AG04450 (cell line): ENCODE measurements at regions not wholly inside any gene's neighbourhood (a gene's known extent, or its start where the extent isn't known, plus 50 kb on each side); places are given as distances from the start of the nearest gene placed in this dataset.

Source experiments
- CTCF ChIA-PET: fragments of 300-600, 350-600 bp; formaldehyde crosslinking; extraction: SDS; loops from one replicate; lab custom pipeline; 2022; ENCODE audit warnings: antibody characterized with exemption, inconsistent platforms; lab: Charles Lee
- POLR2A ChIA-PET: fragments of 350-600 bp; formaldehyde crosslinking; extraction: SDS; loops from one replicate; lab custom pipeline; 2021; ENCODE audit warnings: antibody characterized with exemption, inconsistent platforms; lab: Yijun Ruan, JAX
- DNase-seq: peaks from one replicate; pipeline ENCODE4 v3.0.0-alpha.2; 2011; ENCODE audit warnings: low read depth, low spot score
- H3K27ac ChIP-seq: one replicate; pipeline ENCODE4 v1.5.1; 2012; ENCODE audit warnings: low read depth, low read length, control low read depth
- H3K27me3 ChIP-seq: one replicate; pipeline ENCODE4 v1.6.0; 2012; ENCODE audit warnings: low read length; ENCODE audit not compliant: control insufficient read depth, insufficient read depth
- H3K4me3 ChIP-seq: 2 replicates; pipeline ENCODE4 v1.5.1; 2011; ENCODE audit warnings: mild to moderate bottlenecking, low read depth, low read length, control low read depth
- H3K9me3 ChIP-seq: 2 replicates; pipeline ENCODE4 v1.5.1; 2012; ENCODE audit warnings: low read length; ENCODE audit not compliant: control insufficient read depth, insufficient read depth
- CTCF ChIP-seq: IDR thresholded peaks from 2 replicates; pipeline ENCODE4 v1.5.1; 2011; ENCODE audit warnings: low read depth, low read length, control low read depth, inconsistent platforms

GRCh38 chr5:51095486-51095885, 287.8 kb upstream of the ISL1 start:
- ChIA-PET CTCF (no interaction called here), POLR2A (no interaction called here)
- Histone ChIP-seq H3K4me3 (no peak overlapping the region), H3K27me3 (no peaks in the 10 kb centered on the region), H3K9me3 (peaks cover 3% of the 10 kb centered on the region; the same call in 1 of the 2 replicates), H3K27ac (no peak overlapping the region)
- DNase-seq, result no peak
- no peak for TF ChIP-seq CTCF

GRCh38 chr5:51096859-51097258, 286.4 kb upstream of the ISL1 start:
- POLR2A ChIA-PET, result no interaction called here

GRCh38 chr5:51099173-51099853, 283.9 kb upstream of the ISL1 start:
- Histone ChIP-seq H3K27ac (no peak overlapping the region), H3K27me3 (no peaks in the 10 kb centered on the region), H3K4me3 (no peak overlapping the region), H3K9me3 (peaks cover 10% of the 10 kb centered on the region)
- POLR2A ChIA-PET, result no interaction called here
- CTCF ChIA-PET, result no interaction called here
- TF ChIP-seq CTCF, result no peak
- no peak for DNase-seq

More at GRCh38 chr5:51096859-51097258, 286.4 kb upstream of the ISL1 start:
- Histone ChIP-seq H3K9me3 (peaks cover 10% of the 10 kb centered on the region), H3K27ac (no peak overlapping the region), H3K27me3 (no peaks in the 10 kb centered on the region), H3K4me3 (no peak overlapping the region)
- CTCF ChIA-PET, result no interaction called here
- no peak for DNase-seq
- TF ChIP-seq CTCF, result no peak

- CTCF ChIA-PET, result no interaction called here
- Histone ChIP-seq H3K27me3 (no peaks in the 10 kb centered on the region), H3K4me3 (no peak overlapping the region), H3K9me3 (peaks cover 14% of the 10 kb centered on the region), H3K27ac (no peak overlapping the region)
- no peak for TF ChIP-seq CTCF
- POLR2A ChIA-PET, result no interaction called here
- no peak for DNase-seq
Measured at GRCh38 chr5:51104556-51104955, 278.7 kb upstream of the ISL1 start.

GRCh38 chr5:51109786-51110410, 273.4 kb upstream of the ISL1 start:
- DNase-seq, result no peak
- Histone ChIP-seq H3K9me3 (peaks cover 7% of the 10 kb centered on the region; the same call in 1 of the 2 replicates), H3K27ac (no peak overlapping the region), H3K27me3 (no peaks in the 10 kb centered on the region), H3K4me3 (no peak overlapping the region)
- CTCF ChIA-PET, result no interaction called here
- TF ChIP-seq CTCF, result no peak
- POLR2A ChIA-PET, result no interaction called here
